Myocyte (in vitro differentiated cells): ENCODE measurements at regions not wholly inside any gene's neighbourhood (a gene's known extent, or its start where the extent isn't known, plus 50 kb on each side); places are given as distances from the start of the nearest gene placed in this dataset.
A peak's percentile ranks its signal among the peaks of the same experiment; 100 is the strongest.

ENCODE experiments used
- DNase-seq: peaks from one replicate; pipeline ENCODE4 v3.0.0-alpha.2; 2012; ENCODE audit warnings: low read depth

DNA sequence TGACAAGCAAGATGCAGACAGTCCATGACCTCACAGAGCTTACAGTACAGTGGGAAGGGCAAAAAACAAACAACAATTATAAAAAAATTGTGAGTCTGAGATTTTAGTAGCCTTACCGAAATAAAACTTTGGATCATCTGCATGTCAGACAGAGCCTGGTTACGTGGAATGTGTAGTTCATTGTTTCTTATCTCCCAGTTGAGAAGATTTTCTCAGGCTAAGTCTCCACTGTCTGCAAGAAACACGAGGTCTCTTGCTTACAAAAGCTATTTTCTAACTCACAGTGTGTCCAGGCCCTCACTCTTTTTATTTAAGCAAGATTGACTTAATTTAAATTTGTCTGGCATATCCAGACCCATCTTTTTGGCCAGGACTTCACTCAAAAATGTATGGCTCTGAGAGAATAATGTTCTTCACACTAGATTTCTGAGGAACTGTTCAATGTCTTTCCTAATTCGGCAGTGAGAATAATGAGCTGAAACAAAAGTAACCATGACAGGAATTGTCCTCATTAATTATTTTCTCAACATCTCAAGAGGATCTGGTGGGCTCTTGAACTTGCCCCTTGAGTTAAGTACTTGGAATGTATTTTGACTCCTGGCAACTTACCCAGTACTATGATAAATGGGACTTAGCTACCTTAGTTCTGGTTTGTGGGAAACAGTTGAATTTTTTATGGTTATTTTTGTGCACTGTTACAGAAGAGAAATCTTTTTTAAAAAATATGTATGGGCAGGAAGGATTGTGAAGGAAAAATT is 265.1 kb upstream of the COL8A1 start:
- DNase-seq = no peak

DNA sequence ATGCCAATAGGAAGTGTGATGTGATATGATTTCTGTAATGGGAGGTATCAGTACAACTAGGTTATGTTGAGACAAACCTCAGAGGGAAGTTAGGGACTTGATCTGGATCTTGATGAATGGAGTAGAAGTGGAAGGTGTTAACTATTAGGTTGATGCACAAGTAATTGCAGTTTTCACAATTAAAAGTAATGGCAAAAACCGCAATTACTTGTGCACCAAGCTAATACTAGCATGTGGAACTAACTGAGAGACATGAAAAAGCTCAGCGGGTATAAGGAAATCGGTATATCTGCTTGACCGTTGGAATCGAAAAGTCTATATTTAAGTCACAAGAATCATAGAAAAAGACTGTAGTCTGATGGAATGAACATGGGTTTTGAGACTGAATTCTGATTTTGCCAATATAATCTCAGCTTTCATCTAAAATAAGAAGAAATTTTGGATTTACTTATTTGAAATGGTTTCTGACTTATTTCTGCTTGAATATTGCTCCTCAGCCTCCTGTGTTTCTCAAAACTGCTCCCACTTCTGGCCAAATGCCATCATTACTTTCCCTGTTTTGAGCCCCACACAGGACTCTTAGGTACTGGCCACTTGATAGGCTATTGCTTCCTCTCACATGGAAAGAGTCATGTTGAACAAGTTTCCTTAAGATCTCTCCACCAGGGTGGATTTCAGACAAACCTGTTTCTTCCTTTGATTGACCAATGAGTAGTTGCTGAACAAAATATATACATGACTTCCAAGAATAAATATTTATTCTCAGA is 271.5 kb upstream of the COL8A1 start:
- no peak for DNase-seq

DNA sequence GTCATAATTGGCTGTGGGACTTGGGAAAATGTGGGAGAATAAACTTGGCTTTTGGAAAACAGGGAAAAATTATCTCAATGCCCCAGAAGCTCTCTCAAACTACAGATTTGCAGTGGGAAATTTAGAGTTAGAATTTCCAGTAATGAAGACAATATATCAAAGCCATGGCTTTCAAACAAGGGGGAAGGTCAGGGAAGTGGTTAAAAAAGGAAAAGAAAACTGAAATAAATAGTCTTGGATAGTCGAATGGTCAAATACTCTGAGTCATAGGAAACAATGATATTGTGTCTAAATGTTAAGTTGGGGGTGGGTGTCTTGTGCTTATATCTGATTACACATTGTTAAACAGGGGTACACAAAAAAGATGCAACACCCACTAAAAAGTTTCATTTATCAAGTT is 272.4 kb upstream of the COL8A1 start:
- no peak for DNase-seq

DNA sequence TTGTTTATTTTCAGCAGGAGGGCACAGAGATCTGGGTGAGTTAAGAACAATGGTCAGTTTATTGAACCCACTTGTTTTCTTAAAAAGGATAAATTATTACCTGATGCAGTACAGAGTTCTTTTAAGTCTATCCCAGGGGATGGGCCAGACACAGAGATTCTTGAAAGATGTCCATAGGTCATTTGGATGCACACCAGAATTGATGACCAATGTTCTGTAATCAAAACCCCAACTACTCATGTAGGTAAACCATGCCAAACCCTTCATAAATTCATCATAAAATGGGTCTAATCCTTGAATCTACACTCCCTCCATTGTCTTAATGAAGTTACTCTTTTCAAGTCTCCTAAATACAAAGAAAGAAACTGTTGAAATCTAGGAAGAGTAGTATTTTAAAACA is 273.0 kb upstream of the COL8A1 start:
- DNase-seq = no peak

DNA sequence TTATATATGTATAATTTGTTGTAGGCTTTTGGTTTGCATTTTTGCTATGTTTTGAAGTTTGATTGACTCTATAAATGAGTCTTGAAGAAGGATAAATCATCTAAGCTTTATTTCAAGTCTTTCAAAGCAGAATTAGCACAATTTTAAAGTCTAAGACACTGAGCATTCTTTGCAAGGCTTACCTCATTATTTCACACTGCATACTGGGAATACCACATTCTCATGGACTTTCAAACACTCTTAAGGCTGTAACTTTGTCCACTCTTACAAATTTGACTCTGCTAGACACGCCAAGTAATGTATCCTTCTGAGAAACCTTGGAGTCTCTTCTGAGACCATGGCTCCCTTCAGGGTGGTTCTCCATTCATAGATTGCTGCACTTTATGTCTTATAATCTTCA is 281.3 kb upstream of the COL8A1 start:
- no peak for DNase-seq

DNA sequence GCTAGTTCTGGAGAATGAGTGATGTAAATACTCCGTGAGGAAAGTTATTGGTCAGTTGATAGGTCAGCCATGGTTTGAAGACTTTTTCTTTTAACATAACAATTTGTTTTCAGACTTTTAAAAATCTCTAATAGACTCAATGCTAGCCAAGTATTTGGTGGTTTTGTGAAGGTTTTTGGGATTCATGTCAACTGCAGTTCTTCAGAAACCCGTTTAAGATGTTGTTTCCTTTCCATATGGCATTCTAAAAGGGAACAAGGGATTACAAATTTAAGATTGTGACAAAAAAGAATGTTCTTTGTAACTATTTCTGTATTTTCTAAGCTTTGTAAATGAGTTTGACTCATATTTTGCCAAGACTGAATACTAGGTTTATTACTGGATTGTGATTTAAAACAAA is 281.7 kb upstream of the COL8A1 start:
- no peak for DNase-seq

DNA sequence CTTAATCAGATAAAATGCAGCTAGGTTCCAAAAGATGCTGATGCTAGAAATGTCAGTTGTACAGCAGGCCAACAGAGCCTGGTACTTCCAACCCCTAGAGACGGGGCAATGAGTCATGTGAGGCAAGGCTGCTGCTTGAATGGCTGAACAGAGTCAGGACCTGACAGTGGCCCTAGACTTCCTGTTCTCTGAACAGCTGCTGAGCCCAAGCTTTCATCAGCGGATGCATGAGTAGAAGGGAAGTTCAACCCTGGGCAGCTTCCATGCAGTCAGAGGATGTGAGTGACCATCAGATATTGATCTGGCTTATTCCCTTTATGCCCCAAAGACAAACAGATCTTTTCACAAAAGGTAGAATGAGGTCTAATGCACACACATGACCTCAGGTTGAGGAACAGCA is 282.9 kb upstream of the COL8A1 start:
- DNase-seq = peak; percentile 3

DNA sequence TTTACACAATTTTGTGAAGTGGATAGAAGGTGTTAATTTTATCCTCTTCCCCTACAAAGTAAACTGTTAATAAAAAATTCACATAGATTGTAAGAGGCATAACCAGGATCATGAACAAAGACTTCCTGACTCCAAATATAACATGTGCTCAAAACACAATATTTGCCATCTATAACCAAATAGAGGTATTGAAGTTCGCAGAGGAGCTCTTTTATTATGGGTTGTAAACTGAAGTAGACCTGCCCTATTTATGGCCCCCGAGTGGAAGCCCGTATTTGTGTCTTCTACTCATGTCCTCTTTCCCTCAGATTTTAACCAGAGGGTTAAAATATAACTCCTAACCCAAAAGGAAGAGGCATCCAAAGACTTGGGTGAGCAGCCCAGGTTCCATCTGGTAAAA is 285.6 kb upstream of the COL8A1 start:
- DNase-seq = no peak

DNA sequence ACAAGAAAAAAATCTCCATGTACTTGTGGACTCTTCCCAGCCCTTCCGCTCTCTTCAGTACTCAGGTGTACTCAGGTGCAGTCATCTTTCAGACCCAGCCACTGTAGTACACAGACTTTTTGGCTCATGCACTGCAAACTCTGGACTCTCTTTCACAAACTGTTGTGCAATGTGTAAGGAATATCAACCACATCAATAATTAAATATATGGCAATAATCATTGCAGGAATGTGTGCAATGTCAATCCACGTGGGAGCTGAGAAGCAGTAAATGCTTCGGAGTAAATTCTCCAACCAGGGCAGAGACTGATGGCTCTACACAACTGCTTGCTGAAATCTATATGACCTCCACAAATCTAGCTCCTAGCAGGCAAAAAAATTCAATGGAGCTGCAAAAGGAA is 287.3 kb upstream of the COL8A1 start:
- DNase-seq = no peak

DNA sequence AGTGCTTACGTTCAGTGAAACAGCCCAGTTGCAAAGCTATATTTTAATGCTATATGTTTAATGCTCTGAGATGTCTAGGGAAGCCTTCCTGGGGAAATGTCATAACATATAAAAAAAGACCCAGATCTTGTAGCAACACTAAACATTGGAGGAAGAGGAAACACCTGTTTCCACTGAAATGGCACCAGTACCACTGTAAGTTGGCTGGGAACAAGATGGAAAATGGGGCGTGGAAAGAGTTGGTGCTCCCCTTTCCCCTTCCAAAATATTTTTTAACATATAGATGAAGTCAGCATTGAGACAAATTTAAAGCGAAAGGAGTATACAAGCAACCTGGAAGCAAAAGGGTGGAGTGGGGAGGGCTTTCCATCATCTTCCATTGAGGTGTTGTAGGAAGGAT is 289.9 kb upstream of the COL8A1 start:
- no peak for DNase-seq

DNA sequence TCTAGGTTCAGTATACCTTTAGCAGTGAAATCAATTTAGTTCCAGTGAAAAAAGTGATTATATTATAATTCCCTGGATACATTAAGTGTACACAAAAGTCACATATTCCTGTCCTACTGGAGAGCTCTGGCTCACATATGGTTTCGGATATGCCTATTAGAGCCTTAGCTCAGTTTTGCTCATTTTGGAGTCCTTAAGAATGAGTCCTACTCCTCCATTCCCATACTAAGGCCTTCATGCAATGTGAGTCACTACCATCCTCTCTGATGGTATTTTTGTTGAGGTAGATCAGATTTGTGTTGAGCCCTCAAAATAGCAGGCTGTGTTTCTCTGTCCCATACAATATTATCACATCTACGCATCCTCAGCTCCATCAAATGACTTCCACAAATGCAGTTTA is 294.2 kb upstream of the COL8A1 start:
- no peak for DNase-seq

DNA sequence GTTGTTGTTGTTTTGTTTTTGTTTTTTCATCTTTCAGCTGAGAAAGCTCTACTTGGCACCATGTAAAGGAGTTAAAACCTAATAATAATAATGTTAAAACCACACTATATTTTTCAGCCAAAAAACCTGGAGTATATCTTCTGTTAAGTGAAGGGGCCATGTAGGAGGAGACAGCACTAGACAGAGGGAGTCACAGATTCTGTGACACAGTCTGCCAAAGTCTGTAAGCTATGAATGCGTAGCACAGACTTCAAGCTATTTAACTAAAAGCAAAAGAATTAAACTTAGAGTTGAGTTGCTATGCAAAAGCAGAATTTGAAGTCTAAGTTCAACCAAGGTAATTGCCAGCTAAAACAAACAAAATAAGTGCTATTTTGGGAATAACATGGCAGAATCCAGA is 296.0 kb upstream of the COL8A1 start:
- DNase-seq = no peak

DNA sequence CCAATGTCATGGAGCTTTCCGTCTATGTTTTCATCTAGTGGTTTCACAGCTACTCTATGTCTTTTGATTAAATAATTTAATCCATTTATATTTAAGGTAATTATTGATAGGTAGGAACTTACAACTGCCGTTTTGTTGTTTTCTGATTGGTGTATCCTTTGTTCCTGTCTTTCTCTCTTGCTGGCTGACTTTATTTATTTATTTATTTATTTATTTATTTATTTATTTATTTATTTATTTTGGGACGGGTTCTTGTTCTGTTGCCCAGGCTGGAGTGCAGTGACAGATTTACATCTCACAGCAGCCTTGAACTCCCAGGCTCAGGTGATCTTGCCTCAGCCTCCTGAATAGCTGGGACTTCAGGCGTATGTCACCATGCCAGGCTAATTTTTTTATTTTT is 299.2 kb upstream of the COL8A1 start:
- no peak for DNase-seq

DNA sequence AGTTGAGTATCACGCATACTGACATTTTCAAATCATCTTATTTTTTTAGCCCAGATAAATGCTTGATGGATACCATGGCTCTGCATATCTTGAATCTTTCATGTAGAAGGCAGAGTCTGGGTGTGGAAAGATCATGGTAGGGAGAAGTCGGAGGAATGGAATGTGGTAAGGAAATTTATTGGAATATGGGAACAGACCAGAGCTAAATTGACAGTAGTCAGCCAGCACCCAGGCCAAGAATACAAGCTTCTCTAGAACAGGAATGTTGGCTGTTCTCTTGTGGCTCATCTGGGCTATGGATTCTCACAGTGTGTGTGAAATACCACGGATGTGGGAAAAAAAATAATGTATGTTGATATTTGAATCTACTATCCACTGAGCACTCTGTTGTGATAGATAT is 305.7 kb upstream of the COL8A1 start:
- DNase-seq = peak; percentile 9

DNA sequence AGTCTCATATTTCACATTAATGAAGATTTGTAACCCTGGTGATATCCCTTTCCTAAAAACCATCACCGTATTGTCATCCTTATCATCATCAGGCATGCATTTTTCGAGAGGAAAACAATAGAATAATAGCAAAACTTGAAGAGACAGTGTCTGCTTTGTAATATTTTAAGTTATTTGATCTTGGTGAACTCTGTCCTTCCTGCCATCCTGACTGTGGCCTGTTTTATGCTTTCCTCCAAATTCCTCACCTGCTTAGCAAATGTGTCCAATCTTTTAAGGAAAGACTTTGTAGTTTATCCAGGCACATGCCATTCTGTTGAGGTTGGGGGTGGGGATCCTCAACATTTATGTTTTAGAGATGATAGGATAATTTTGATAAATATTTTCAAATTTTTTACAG is 306.1 kb upstream of the COL8A1 start:
- DNase-seq = no peak

DNA sequence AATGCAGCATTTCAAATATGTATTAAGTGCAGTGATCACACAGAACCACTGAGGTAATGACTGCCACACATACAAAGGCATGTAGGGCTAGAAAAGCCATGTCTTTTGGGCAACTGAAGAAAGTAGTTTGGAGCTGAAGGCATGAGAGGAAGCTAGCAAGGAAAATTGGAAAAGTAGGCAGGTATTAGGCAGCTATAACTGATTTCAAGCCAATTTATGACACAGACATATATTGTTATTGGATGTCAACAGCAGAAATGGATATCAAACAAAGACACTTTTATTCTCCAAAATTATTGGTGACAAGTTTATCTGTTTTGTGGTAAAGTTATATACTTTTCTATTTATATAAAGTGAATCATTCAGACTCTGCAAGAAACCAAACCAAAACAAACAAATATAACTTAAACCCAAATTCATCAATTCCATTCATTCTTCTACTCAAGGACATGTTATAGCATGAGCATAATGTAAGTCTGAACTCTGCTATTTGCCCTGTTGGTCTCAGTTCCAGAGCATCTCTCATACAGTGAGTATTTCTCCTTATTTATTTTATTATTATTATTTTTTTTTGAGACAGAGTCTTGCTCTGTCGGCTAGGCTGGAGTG is 307.4 kb upstream of the COL8A1 start:
- no peak for DNase-seq

DNA sequence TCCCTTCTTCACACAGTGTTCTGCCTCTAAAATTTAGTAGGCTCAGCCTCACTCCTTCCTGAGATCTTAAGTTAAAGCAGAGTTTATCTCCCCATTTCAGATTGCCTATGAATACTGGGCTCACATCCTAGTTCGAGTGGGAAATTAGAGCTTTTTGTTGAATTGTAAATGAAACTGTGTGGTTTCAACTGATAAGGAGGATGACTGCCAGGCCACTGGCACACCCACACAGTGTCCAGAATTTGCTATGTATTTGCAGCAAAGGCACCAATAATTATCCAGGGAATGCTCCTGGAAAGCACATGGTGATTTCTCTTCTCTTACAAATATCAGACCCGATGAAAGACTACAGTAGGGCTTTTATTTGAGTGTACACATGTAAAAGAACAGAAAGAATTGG is 308.1 kb upstream of the COL8A1 start:
- DNase-seq = peak; percentile 1

DNA sequence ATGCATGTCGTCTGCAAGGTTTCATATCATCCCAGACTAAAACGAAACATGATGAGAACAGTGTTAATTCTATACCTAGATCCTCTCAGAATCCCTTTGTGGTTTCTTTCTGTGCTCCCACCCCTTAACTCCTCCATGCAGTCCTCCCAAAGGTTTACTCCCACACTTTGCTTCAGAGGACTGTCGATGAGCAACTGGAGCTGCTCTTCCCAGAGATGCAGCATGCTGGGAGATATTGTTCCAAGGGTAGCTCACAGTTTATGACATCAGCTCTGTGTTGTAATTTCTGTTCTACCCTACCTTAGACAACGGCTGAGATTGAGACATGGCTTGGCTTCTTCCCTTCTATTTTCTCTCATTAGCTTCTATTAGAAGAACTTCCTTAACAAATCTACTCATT is 313.0 kb upstream of the COL8A1 start:
- no peak for DNase-seq

DNA sequence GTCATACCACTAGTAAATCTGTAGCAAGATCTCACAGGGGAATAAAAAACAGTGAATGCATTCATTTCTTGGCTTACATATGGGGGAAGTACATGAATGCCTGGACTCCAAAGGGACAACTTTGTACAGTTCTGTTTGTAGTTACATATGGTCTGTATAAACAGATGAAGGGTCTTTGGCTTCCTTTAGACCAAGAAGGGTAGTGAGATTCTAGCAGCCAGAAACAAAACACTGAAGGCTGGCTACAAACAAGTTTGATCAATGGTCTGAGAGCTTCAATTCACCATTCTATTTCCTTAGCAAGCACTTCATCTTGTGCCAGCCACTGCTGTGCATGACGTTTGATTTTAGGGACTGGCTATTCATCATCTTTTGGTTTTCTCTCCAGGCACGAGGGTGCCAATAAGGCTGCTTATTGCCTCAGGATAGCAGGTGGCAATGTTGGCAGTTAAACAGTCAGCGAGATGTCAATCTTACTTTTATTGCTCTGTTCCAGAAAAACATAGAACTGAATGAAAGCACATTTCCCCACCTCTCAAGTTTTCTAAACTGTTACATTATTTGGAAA is 313.7 kb upstream of the COL8A1 start:
- DNase-seq = peak; percentile 31

DNA sequence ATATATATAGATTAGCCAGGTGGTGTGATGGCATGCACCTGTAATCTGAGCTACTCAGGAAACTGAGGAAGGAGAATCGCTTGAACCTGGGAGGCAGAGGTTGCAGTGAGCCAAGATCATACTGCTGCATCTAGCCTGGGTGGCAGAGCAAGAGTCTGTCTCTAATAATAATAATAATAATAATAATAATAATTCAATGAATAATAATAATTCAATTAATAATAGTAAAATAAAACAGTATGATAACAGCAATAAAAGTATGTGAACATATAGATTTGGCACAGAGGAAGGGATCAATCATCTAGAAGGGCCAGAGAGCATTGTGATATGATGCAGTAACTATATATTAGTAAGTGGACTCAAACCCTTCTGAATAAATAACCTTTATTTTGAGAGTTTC is 314.5 kb upstream of the COL8A1 start:
- no peak for DNase-seq

DNA sequence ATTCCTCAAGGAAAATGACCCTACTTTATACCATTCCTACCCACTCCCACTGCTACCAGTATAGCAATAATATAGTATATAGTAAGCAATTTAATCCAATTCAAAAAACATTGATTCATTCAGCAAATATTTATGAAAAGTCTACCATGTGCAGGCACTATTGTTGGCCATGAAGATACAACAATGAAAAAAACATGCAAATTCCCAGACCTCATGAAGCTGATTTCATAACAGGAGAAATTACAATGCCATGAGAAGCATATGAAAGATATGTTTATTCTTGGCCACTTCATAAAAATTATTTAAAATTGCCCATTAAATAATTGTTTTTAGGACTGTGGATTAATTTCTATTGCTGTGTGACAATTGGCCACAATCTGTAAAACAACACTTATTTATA is 315.8 kb upstream of the COL8A1 start:
- no peak for DNase-seq

DNA sequence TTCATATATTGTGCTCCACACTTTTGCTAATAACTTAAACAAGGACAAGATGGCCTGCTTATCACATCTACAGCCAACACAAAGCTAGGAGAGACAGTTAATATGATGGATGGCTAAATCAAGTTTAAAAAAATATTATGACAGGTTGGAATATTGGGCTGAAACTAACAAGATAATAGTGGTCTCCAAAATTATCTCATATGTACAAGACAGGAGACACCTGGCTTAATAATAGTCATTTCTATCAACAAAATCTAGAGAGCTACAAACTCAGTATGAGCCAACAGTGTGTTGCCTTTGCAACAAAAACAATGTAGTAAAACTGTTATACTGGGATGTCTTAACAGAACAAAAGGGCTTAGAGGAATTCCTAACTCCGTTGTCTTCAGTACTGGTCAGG is 317.1 kb upstream of the COL8A1 start:
- no peak for DNase-seq
